H1 (cell line): ENCODE measurements at regions not wholly inside any gene's neighbourhood (a gene's known extent, or its start where the extent isn't known, plus 50 kb on each side); places are given as distances from the start of the nearest gene placed in this dataset.

Experiments used
- CTCF ChIA-PET: fragments of 300-600 bp; sonication (Branson Sonifier 250); formaldehyde crosslinking; loops from one replicate; lab custom pipeline; 2021; ENCODE audit not compliant: partially characterized antibody; lab: Charles Lee
- POLR2A ChIA-PET: fragments of 300-600 bp; sonication (Branson Sonifier 250); formaldehyde crosslinking; loops from one replicate; lab custom pipeline; 2021; ENCODE audit warnings: inconsistent platforms; ENCODE audit not compliant: partially characterized antibody; lab: Charles Lee
- DNase-seq, 2 experiments: peaks; one replicate each; pipeline versions ENCODE4 v3.0.0 to v3.0.0-alpha.2; 2010 to 2022; ENCODE audit warnings: low spot score in 2 of 2, low read depth in 1 of 2, mixed read lengths in 1 of 2
- FAIRE-seq: peaks from 2 replicates; lab custom pipeline; 2011; peaks lifted over from hg19 to GRCh38; lab: Jason Lieb, UNC
- H2AFZ ChIP-seq: 2 replicates; pipeline ENCODE4 v1.8.1; 2012; ENCODE audit warnings: low read length, inconsistent platforms
- H2AK5ac ChIP-seq: 2 replicates; pipeline ENCODE4 v1.6.1; 2013; ENCODE audit warnings: low read depth, low read length
- H2BK120ac ChIP-seq: replicated peaks from 2 replicates; pipeline ENCODE3; 2013; ENCODE audit warnings: low read depth, low read length, inconsistent platforms
- H2BK12ac ChIP-seq: 2 replicates; pipeline ENCODE4 v1.6.1; 2013; ENCODE audit warnings: low read depth, low read length
- H2BK15ac ChIP-seq: 2 replicates; pipeline ENCODE4 v1.6.1; 2013; ENCODE audit warnings: low read length
- H2BK20ac ChIP-seq: 2 replicates; pipeline ENCODE4 v1.6.1; 2013; ENCODE audit warnings: low read length
- H2BK5ac ChIP-seq: 2 replicates; pipeline ENCODE4 v1.6.1; 2013; ENCODE audit warnings: low read depth, low read length
- H3K14ac ChIP-seq: 2 replicates; pipeline ENCODE4 v1.6.1; 2013; ENCODE audit warnings: inconsistent platforms; ENCODE audit not compliant: insufficient read length
- H3K18ac ChIP-seq: 2 replicates; pipeline ENCODE4 v1.6.1; 2013; ENCODE audit warnings: low read length; ENCODE audit errors: extremely low read depth
- H3K23ac ChIP-seq: 2 replicates; pipeline ENCODE4 v1.6.1; 2013; ENCODE audit warnings: inconsistent platforms; ENCODE audit not compliant: insufficient read length
- H3K23me2 ChIP-seq: 2 replicates; pipeline ENCODE4 v1.6.1; 2013; ENCODE audit warnings: low read depth, low read length
- H3K27ac ChIP-seq: 2 replicates; pipeline ENCODE4 v1.6.1; 2011; ENCODE audit warnings: low read depth, low read length, inconsistent platforms
- H3K27me3 ChIP-seq, 4 experiments: replicated peaks in 1 of 4; 1 replicate in 1 of 4; 2 replicates in 3 of 4; pipeline versions ENCODE4 v1.6.1 to v1.8.1; 2011 to 2013; ENCODE audit warnings: low read length in 3 of 4, mild to moderate bottlenecking in 3 of 4, inconsistent platforms in 2 of 4, mixed read lengths in 2 of 4, moderate library complexity in 1 of 4; ENCODE audit not compliant: control insufficient read depth in 3 of 4, insufficient read depth in 3 of 4; ENCODE audit errors: extremely low read depth in 1 of 4
- H3K36me3 ChIP-seq, 4 experiments: 2 replicates each; pipeline versions ENCODE4 v1.6.1 to v1.8.1; 2011 to 2013; ENCODE audit warnings: mild to moderate bottlenecking in 4 of 4, low read length in 3 of 4, moderate library complexity in 2 of 4, control low read depth in 1 of 4, inconsistent platforms in 1 of 4; ENCODE audit not compliant: insufficient read depth in 4 of 4, control insufficient read depth in 2 of 4
- H3K4ac ChIP-seq: replicated peaks from 2 replicates; pipeline ENCODE3; 2013; ENCODE audit warnings: low read length, low read depth, mixed read lengths, inconsistent platforms; ENCODE audit not compliant: insufficient read length
- H3K4me1 ChIP-seq, 4 experiments: replicated peaks in 1 of 4; 1 replicate in 1 of 4; 2 replicates in 3 of 4; pipeline versions ENCODE4 v1.6.1 to v1.8.1; 2011 to 2013; ENCODE audit warnings: low read length in 3 of 4, inconsistent platforms in 2 of 4, mixed read lengths in 1 of 4; ENCODE audit not compliant: insufficient read depth in 4 of 4, control insufficient read depth in 3 of 4
- H3K4me2 ChIP-seq, 2 experiments: 2 replicates each; pipeline versions ENCODE4 v1.6.1 to v1.8.1; 2011 to 2013; ENCODE audit warnings: low read depth in 2 of 2, low read length in 2 of 2, control low read depth in 1 of 2, inconsistent platforms in 1 of 2, mild to moderate bottlenecking in 1 of 2; ENCODE audit not compliant: insufficient read depth in 1 of 2
- H3K4me3 ChIP-seq, 4 experiments: fragments of 200-600, 300-600 bp in 1 of 4; sonication (generic), shearing (Covaris generic), sonication (Bioruptor Twin) in 1 of 4; 2 replicates each; pipeline versions ENCODE4 v1.5.1 to v1.8.1; 2011 to 2016; ENCODE audit warnings: low read length in 4 of 4, low read depth in 3 of 4, control low read depth in 2 of 4, inconsistent platforms in 2 of 4, mild to moderate bottlenecking in 2 of 4, mixed read lengths in 1 of 4, moderate library complexity in 1 of 4; ENCODE audit not compliant: insufficient read depth in 2 of 4; ENCODE audit errors: extremely low read depth in 1 of 4
- H3K56ac ChIP-seq: replicated peaks from 2 replicates; pipeline ENCODE3; 2013; ENCODE audit warnings: low read depth, mild to moderate bottlenecking, mixed read lengths, low read length, inconsistent platforms; ENCODE audit not compliant: insufficient read length
- H3K79me1 ChIP-seq: 2 replicates; pipeline ENCODE4 v1.6.1; 2013; ENCODE audit warnings: low read depth, low read length, control low read depth
- H3K79me2 ChIP-seq, 2 experiments: 2 replicates each; pipeline versions ENCODE4 v1.6.1 to v1.8.1; 2012 to 2013; ENCODE audit warnings: low read length in 2 of 2, mild to moderate bottlenecking in 2 of 2, inconsistent platforms in 1 of 2; ENCODE audit not compliant: insufficient read depth in 2 of 2, control insufficient read depth in 1 of 2
- H3K9ac ChIP-seq, 4 experiments: replicated peaks in 1 of 4; 1 replicate in 1 of 4; 2 replicates in 3 of 4; pipeline versions ENCODE4 v1.6.1 to v1.8.1; 2011 to 2013; ENCODE audit warnings: low read depth in 3 of 4, low read length in 3 of 4, control low read depth in 2 of 4, mild to moderate bottlenecking in 2 of 4, moderate library complexity in 2 of 4, inconsistent platforms in 1 of 4; ENCODE audit errors: extremely low read depth in 1 of 4
- H3K9me3 ChIP-seq, 2 experiments: 2 replicates each; pipeline versions ENCODE4 v1.6.1 to v1.8.1; 2012 to 2013; ENCODE audit warnings: mild to moderate bottlenecking in 2 of 2, moderate library complexity in 2 of 2, control low read depth in 1 of 2, inconsistent platforms in 1 of 2, low read depth in 1 of 2, low read length in 1 of 2, mixed read lengths in 1 of 2; ENCODE audit not compliant: insufficient read depth in 2 of 2
- H4K20me1 ChIP-seq, 2 experiments: replicated peaks in 1 of 2; 2 replicates each; pipeline versions ENCODE3 to v1.8.1; 2011 to 2013; ENCODE audit warnings: inconsistent platforms in 2 of 2, low read length in 2 of 2, mild to moderate bottlenecking in 1 of 2; ENCODE audit not compliant: insufficient read depth in 2 of 2, control insufficient read depth in 1 of 2
- H4K5ac ChIP-seq: 2 replicates; pipeline ENCODE4 v1.6.1; 2013; ENCODE audit warnings: low read length, low read depth, mixed read lengths, inconsistent platforms; ENCODE audit not compliant: insufficient read length
- H4K8ac ChIP-seq: 2 replicates; pipeline ENCODE4 v1.8.0; 2013; ENCODE audit warnings: mild to moderate bottlenecking, moderate library complexity, low read length, inconsistent platforms; ENCODE audit not compliant: insufficient read depth; ENCODE audit errors: extremely low read depth
- H4K91ac ChIP-seq: replicated peaks from 2 replicates; pipeline ENCODE3; 2013; ENCODE audit warnings: low read length, mixed read lengths, inconsistent platforms; ENCODE audit not compliant: insufficient read length
- ASH2L ChIP-seq: fragments of 200-600, 300-600 bp; sonication (generic); IDR thresholded peaks from one replicate; pipeline ENCODE4 v1.7.1; 2017; ENCODE audit warnings: low read length
- CBX5 ChIP-seq: fragments of 300-800, 300-1000 bp; sonication (generic); IDR thresholded peaks from 2 replicates; pipeline ENCODE4 v1.7.1; 2016; ENCODE audit warnings: antibody characterized with exemption, low read length, low read depth
- CTBP2 ChIP-seq: IDR thresholded peaks from 2 replicates; pipeline ENCODE4 v1.7.0; 2011; ENCODE audit warnings: borderline replicate concordance, mild to moderate bottlenecking, moderate library complexity, mixed read lengths, low read length; ENCODE audit not compliant: insufficient read depth, insufficient read length
- GABPA ChIP-seq: IDR thresholded peaks from 2 replicates; pipeline ENCODE4 v1.6.1; 2011; ENCODE audit warnings: mild to moderate bottlenecking, low read length, moderate library complexity, borderline replicate concordance; ENCODE audit not compliant: insufficient read depth
- HDAC2 ChIP-seq, 2 experiments: fragments of 300-600 bp in 1 of 2; sonication (generic) in 1 of 2; IDR thresholded peaks; 2 replicates each; pipeline ENCODE4 v1.6.1; 2011 to 2012; ENCODE audit warnings: low read depth in 2 of 2, low read length in 2 of 2, mild to moderate bottlenecking in 2 of 2, moderate library complexity in 2 of 2, borderline replicate concordance in 1 of 2, inconsistent platforms in 1 of 2
- HDAC6 ChIP-seq: IDR thresholded peaks from one replicate; pipeline ENCODE4 v1.7.1; 2012; ENCODE audit warnings: low read depth, mild to moderate bottlenecking, inconsistent platforms, low read length, moderate library complexity
- JUN ChIP-seq: IDR thresholded peaks from 2 replicates; pipeline ENCODE4 v1.6.1; 2011; ENCODE audit warnings: low read depth, mild to moderate bottlenecking, improper control_type of control experiment, low read length
- NRF1 ChIP-seq: IDR thresholded peaks from 2 replicates; pipeline ENCODE4 v1.6.1; 2011; ENCODE audit warnings: mild to moderate bottlenecking, low read depth, low read length, improper control_type of control experiment
- POLR2AphosphoS5 ChIP-seq: IDR thresholded peaks from 2 replicates; pipeline ENCODE4 v1.6.1; 2011; ENCODE audit warnings: low read depth, low read length
- RBBP5 ChIP-seq: IDR thresholded peaks from 2 replicates; pipeline ENCODE4 v1.7.1; 2012; ENCODE audit warnings: low read depth, mild to moderate bottlenecking, inconsistent platforms, low read length, moderate library complexity, borderline replicate concordance
- RFX5 ChIP-seq: IDR thresholded peaks from 2 replicates; pipeline ENCODE4 v1.6.1; 2011; ENCODE audit warnings: low read depth, low read length, improper control_type of control experiment, borderline replicate concordance
- RNF2 ChIP-seq: fragments of 200-900, 300-1000 bp; sonication (generic); IDR thresholded peaks from 2 replicates; pipeline ENCODE4 v1.7.1; 2016; ENCODE audit warnings: borderline replicate concordance, low read depth, mild to moderate bottlenecking, antibody characterized with exemption, low read length; ENCODE audit not compliant: poor library complexity, severe bottlenecking; ENCODE audit errors: missing control alignments
- RXRA ChIP-seq: IDR thresholded peaks from 2 replicates; pipeline ENCODE4 v1.6.1; 2011; ENCODE audit warnings: low read depth, mild to moderate bottlenecking, low read length, moderate library complexity; ENCODE audit not compliant: insufficient read depth
- SP4 ChIP-seq: IDR thresholded peaks from 2 replicates; pipeline ENCODE4 v1.6.1; 2012; ENCODE audit warnings: low read length, inconsistent platforms
- TBP ChIP-seq: IDR thresholded peaks from 2 replicates; pipeline ENCODE4 v1.6.1; 2011; ENCODE audit warnings: low read depth, low read length, improper control_type of control experiment
- WGBS, 2 experiments: shearing (Covaris generic) in 1 of 2; methylation state at CpG; one replicate each; pipeline versions ENCODE4 v1.1.6 to v1.1.7; 2013 to 2015; ENCODE audit warnings: low lambda C conversion rate in 2 of 2, mixed read lengths in 2 of 2, inconsistent platforms in 1 of 2, low coverage in 1 of 2, missing lambda C conversion rate in 1 of 2; ENCODE audit not compliant: insufficient replicate concordance in 2 of 2, insufficient coverage in 1 of 2, insufficient read length in 1 of 2; ENCODE audit errors: extremely low coverage in 1 of 2, missing lambda C conversion rate in 1 of 2; 5-methylcytosine and 5-hydroxymethylcytosine counted together

DNA sequence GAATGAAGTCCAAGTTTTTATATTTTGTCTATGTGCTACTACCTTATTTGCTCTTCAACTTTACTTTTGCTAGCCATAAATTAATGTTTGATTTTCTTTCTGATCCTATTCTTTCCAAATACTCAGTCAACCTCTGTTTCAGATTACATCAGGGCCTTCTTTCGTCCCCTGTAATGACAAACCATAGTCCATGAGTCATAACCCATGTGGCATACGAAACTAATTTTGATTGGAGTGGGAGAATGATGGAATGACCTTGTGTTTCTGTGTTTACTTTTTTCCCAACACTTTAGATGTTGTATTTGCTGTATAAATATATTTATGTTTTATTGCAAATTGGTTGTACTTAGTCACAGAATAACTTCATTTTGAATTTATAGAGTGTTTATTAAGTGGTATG lies 1043.1 kb downstream of the DTWD2 start:
- Histone ChIP-seq H3K18ac (no peak overlapping the region), H3K9me3 (no peaks in the 10 kb centered on the region)
- no peak for FAIRE-seq
- TF ChIP-seq RNF2 (no peak), CTBP2 (no peak), POLR2AphosphoS5 (no peak), JUN (no peak), SP4 (no peak), RBBP5 (no peak), CBX5 (no peak), TBP (no peak), NRF1 (no peak), RXRA (no peak), HDAC6 (no peak), ASH2L (no peak), HDAC2 (IDR thresholded peaks at IDR 0.05; ENCODE audit: borderline replicate concordance in 1 of 2, low read depth in 2 of 2, low read length in 2 of 2) (no peak), RFX5 (no peak), GABPA (no peak)

More for the DNA sequence above, 1043.1 kb downstream of the DTWD2 start:
- Histone ChIP-seq H2BK20ac (no peak overlapping the region), H4K20me1 (no peaks in the 10 kb centered on the region), H3K4ac (no peak overlapping the region), H3K36me3 (no peaks in the 10 kb centered on the region), H3K27ac (no peak overlapping the region), H3K27me3 (no peaks in the 10 kb centered on the region), H3K23ac (no peak overlapping the region), H2BK120ac (no peak overlapping the region), H3K9ac (no peak overlapping the region), H4K91ac (no peak overlapping the region), H2BK5ac (no peak overlapping the region), H2AFZ (no peak overlapping the region), H3K4me3 (no peak overlapping the region), H3K14ac (no peak overlapping the region), H3K4me1 (no peaks in the 10 kb centered on the region), H4K5ac (no peak overlapping the region), H3K79me1 (no peaks in the 10 kb centered on the region), H3K23me2 (no peaks in the 10 kb centered on the region; the same call in 1 of the 2 replicates), H2BK15ac (no peak overlapping the region), H4K8ac (no peak overlapping the region), H2BK12ac (no peak overlapping the region), H3K79me2 (no peaks in the 10 kb centered on the region), H3K56ac (no peak overlapping the region), H2AK5ac (no peak overlapping the region), H3K4me2 (no peak overlapping the region)
- WGBS, 2 experiments, result 88% methylated on average over 2 of the region's 2 CpGs; no CpG with 5 or more reads in 1 of the 2 experiments
- POLR2A ChIA-PET, result no interaction called here
- CTCF ChIA-PET, result no interaction called here
- DNase-seq, result no peak
